T47D (cell line): ENCODE measurements at regions not wholly inside any gene's neighbourhood (a gene's known extent, or its start where the extent isn't known, plus 50 kb on each side); places are given as distances from the start of the nearest gene placed in this dataset.

Source experiments
- DNase-seq, 2 experiments: peaks; one replicate each; pipeline versions ENCODE4 v3.0.0 to v3.0.0-alpha.2; 2011 to 2012; ENCODE audit warnings: low read depth in 1 of 2, low spot score in 1 of 2
- JUND ChIP-seq: IDR thresholded peaks from 2 replicates; pipeline ENCODE4 v1.6.1; 2012; ENCODE audit warnings: low read depth
- in situ Hi-C: cut with HindIII; loops from 2 replicates; pipeline ENCODE4 v1.10.0; 2016; ENCODE audit warnings: low sequenced_read_pairs, low pct_unique_long_range_greater_than_20kb

- in situ Hi-C loops, result no loop called here
- no peak for DNase-seq
- TF ChIP-seq JUND, result no peak
These were observed 587.8 kb upstream of the MKI67 start for GRCh38 chr10:128713874-128714570.

GRCh38 chr10:128714644-128715415, 588.6 kb upstream of the MKI67 start:
- in situ Hi-C loops, result no loop called here
- TF ChIP-seq JUND, result no peak
- DNase-seq, result no peak

GRCh38 chr10:128716181-128716580, 590.0 kb upstream of the MKI67 start:
- in situ Hi-C loops, result no loop called here
- DNase-seq, result no peak
- TF ChIP-seq JUND, result no peak

GRCh38 chr10:128721963-128722445, 595.8 kb upstream of the MKI67 start:
- no peak for DNase-seq
- in situ Hi-C loops, result no loop called here
- no peak for TF ChIP-seq JUND

GRCh38 chr10:128722947-128723346, 596.7 kb upstream of the MKI67 start:
- TF ChIP-seq JUND, result no peak
- in situ Hi-C loops, result no loop called here
- DNase-seq, result no peak

- in situ Hi-C loops, result no loop called here
- no peak for DNase-seq
- no peak for TF ChIP-seq JUND
These were observed 597.5 kb upstream of the MKI67 start for GRCh38 chr10:128723631-128724205.

- no peak for DNase-seq
- no peak for TF ChIP-seq JUND
- in situ Hi-C loops, result no loop called here
These were observed 599.3 kb upstream of the MKI67 start for GRCh38 chr10:128725531-128725930.

- in situ Hi-C loops, result no loop called here
- DNase-seq, result no peak
- no peak for TF ChIP-seq JUND
These were observed 600.9 kb upstream of the MKI67 start for GRCh38 chr10:128727114-128727513.

- DNase-seq, result no peak
- in situ Hi-C loops, result no loop called here
- TF ChIP-seq JUND, result no peak
These were observed 603.7 kb upstream of the MKI67 start for GRCh38 chr10:128729910-128730420.

GRCh38 chr10:128730922-128731321, 604.7 kb upstream of the MKI67 start:
- in situ Hi-C loops, result no loop called here
- no peak for DNase-seq
- no peak for TF ChIP-seq JUND

GRCh38 chr10:128734161-128734560, 607.9 kb upstream of the MKI67 start:
- no peak for DNase-seq
- in situ Hi-C loops, result no loop called here
- TF ChIP-seq JUND, result no peak

GRCh38 chr10:128734734-128735133, 608.5 kb upstream of the MKI67 start:
- no peak for DNase-seq
- no peak for TF ChIP-seq JUND
- in situ Hi-C loops, result no loop called here

GRCh38 chr10:128735996-128736395, 609.8 kb upstream of the MKI67 start:
- no peak for DNase-seq
- TF ChIP-seq JUND, result no peak
- in situ Hi-C loops, result no loop called here
